ENCODE measurements at regions not wholly inside any gene's neighbourhood (a gene's known extent, or its start where the extent isn't known, plus 50 kb on each side); places are given as distances from the start of the nearest gene placed in this dataset.

DNA sequence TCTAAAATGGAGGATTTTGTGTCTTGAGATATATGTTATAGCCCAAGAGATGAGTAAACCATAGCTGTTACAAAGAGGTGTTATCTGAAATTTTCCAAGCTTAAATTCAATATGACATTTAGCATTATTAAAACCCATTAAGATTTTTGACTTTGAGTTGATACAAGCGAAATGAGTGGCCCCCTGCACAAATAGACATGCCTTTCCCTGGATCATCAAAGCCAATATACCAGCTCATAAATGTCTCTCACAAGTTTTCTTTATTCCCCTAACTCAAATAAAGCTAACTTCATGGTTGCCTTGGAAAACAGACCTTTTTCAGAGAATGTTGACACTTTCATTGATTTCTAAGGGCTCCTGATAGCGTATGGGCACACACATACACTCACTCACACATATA lies 55.5 kb upstream of the TIAM1 start:
- TF ChIP-seq, protein P1, sequence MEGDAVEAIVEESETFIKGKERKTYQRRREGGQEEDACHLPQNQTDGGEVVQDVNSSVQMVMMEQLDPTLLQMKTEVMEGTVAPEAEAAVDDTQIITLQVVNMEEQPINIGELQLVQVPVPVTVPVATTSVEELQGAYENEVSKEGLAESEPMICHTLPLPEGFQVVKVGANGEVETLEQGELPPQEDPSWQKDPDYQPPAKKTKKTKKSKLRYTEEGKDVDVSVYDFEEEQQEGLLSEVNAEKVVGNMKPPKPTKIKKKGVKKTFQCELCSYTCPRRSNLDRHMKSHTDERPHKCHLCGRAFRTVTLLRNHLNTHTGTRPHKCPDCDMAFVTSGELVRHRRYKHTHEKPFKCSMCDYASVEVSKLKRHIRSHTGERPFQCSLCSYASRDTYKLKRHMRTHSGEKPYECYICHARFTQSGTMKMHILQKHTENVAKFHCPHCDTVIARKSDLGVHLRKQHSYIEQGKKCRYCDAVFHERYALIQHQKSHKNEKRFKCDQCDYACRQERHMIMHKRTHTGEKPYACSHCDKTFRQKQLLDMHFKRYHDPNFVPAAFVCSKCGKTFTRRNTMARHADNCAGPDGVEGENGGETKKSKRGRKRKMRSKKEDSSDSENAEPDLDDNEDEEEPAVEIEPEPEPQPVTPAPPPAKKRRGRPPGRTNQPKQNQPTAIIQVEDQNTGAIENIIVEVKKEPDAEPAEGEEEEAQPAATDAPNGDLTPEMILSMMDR (IDR thresholded peaks at IDR 0.05; ENCODE audit: insufficient read depth, low read depth, low read length), result no peak
- no peak for TF ChIP-seq EZH2 (IDR thresholded peaks at IDR 0.05; ENCODE audit: insufficient read depth, low read length)

All from astrocyte (in vitro differentiated cells and primary cell).